Brain pericyte (primary cell): ENCODE measurements at regions not wholly inside any gene's neighbourhood (a gene's known extent, or its start where the extent isn't known, plus 50 kb on each side); places are given as distances from the start of the nearest gene placed in this dataset.
"Not testable (repeated sequence)": the region's sequence is repeated elsewhere in the genome, so short reads cannot be mapped to it uniquely, and the experiment has no call there.

Source experiments
- DNase-seq: peaks from one replicate; pipeline ENCODE4 v3.0.0-alpha.2; 2012; ENCODE audit warnings: low read depth, low spot score

GRCh38 chr4:122100508-122100907 is 51.6 kb upstream of the BLTP1 start:
- DNase-seq: peak; percentile 91

GRCh38 chr4:122099896-122100295 is 52.2 kb upstream of the BLTP1 start:
- DNase-seq: no peak

- no peak for DNase-seq
Observed at GRCh38 chr4:122091836-122092405, 60.2 kb upstream of the BLTP1 start.

GRCh38 chr4:122091397-122091796 is 60.7 kb upstream of the BLTP1 start:
- no peak for DNase-seq

- DNase-seq: no peak
Observed at GRCh38 chr4:122090989-122091388, 61.1 kb upstream of the BLTP1 start.

- DNase-seq: peak; percentile 63
Observed at GRCh38 chr4:122086338-122087065, 65.6 kb upstream of the BLTP1 start.

GRCh38 chr4:122083989-122084388 is 68.1 kb upstream of the BLTP1 start:
- DNase-seq: no peak

- no peak for DNase-seq
Observed at GRCh38 chr4:122083351-122083750, 68.8 kb upstream of the BLTP1 start.

GRCh38 chr4:122082661-122083060 is 69.5 kb upstream of the BLTP1 start:
- DNase-seq: no peak

GRCh38 chr4:122077653-122078052 is 74.5 kb upstream of the BLTP1 start:
- not testable (repeated sequence) for DNase-seq

GRCh38 chr4:122076835-122077234 is 75.3 kb upstream of the BLTP1 start:
- not testable (repeated sequence) for DNase-seq

- DNase-seq: no peak
Observed at GRCh38 chr4:122073615-122074014, 78.5 kb upstream of the BLTP1 start.

- peak; percentile 21 for DNase-seq
Observed at GRCh38 chr4:122065915-122066314, 86.2 kb upstream of the BLTP1 start.

- DNase-seq: no peak
Observed at GRCh38 chr4:122065149-122065548, 87.0 kb upstream of the BLTP1 start.

- no peak for DNase-seq
Observed at GRCh38 chr4:122053186-122053585, 98.9 kb upstream of the BLTP1 start.

- no peak for DNase-seq
Observed at GRCh38 chr4:122052677-122053076, 99.5 kb upstream of the BLTP1 start.

GRCh38 chr4:122050841-122051240 is 99.0 kb upstream of the TRPC3 start:
- DNase-seq: no peak

- no peak for DNase-seq
Observed at GRCh38 chr4:122047456-122048425, 95.9 kb upstream of the TRPC3 start.

- no peak for DNase-seq
Observed at GRCh38 chr4:122046255-122046654, 94.4 kb upstream of the TRPC3 start.

GRCh38 chr4:122045533-122045932 is 93.7 kb upstream of the TRPC3 start:
- peak; percentile 85 for DNase-seq

GRCh38 chr4:122044501-122044900 is 92.6 kb upstream of the TRPC3 start:
- no peak for DNase-seq

GRCh38 chr4:122041312-122041711 is 89.5 kb upstream of the TRPC3 start:
- no peak for DNase-seq
